Neural progenitor cell (in vitro differentiated cells): ENCODE measurements at regions not wholly inside any gene's neighbourhood (a gene's known extent, or its start where the extent isn't known, plus 50 kb on each side); places are given as distances from the start of the nearest gene placed in this dataset.

ENCODE experiments used
- EZH2 ChIP-seq: fragments of 200-600 bp; sonication (generic); IDR thresholded peaks from 2 replicates; pipeline ENCODE4 v1.6.1; 2017; ENCODE audit warnings: antibody characterized with exemption, mild to moderate bottlenecking, moderate library complexity
- EZH2phosphoT487 ChIP-seq: fragments of 200-600 bp; sonication (generic); IDR thresholded peaks from 2 replicates; pipeline ENCODE4 v1.6.1; 2017; ENCODE audit warnings: antibody characterized with exemption

DNA sequence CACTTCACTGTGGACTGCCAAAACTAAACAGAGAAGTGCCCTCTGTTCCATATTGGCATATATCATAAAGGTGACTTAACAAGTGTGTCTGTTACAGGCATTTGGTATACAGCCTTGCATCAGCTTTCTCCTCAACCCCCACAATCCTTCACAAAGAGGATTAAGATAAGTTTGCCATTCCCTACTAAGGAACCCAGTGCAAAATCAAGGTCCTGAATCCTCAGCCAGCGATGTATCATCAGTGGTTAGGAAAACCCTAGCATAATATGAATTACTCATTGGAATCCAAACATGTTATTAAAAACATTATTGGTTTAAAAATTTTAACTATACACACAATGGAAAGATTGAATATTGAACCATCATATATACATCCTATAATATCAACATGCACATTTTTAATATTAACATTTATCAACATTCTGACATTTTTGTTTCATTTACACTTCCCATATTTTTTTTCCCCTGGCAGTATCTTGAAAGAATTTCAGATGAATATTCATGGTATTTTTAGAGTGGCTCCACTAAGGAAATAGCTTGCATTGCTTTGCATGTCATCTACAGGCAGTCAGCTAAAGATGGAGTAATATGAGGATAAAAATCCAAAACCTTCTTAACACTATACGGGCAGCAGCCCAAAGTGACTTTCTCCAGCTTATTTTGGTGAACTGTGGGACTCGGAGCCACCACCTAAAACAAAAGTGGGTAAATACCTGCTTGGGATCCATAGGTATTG lies 215.6 kb upstream of the CHRM2 start:
- TF ChIP-seq EZH2phosphoT487 (no peak), EZH2 (no peak)
